HG02852 (cell line): ENCODE measurements at regions not wholly inside any gene's neighbourhood (a gene's known extent, or its start where the extent isn't known, plus 50 kb on each side); places are given as distances from the start of the nearest gene placed in this dataset.

Experiments used
- ATAC-seq: cut with Tn5 transposase; IDR thresholded peaks from one replicate; pipeline ENCODE4 v1.9.1; 2021; ENCODE audit warnings: mild to moderate bottlenecking, moderate library complexity; ENCODE audit not compliant: unreplicated experiment

DNA sequence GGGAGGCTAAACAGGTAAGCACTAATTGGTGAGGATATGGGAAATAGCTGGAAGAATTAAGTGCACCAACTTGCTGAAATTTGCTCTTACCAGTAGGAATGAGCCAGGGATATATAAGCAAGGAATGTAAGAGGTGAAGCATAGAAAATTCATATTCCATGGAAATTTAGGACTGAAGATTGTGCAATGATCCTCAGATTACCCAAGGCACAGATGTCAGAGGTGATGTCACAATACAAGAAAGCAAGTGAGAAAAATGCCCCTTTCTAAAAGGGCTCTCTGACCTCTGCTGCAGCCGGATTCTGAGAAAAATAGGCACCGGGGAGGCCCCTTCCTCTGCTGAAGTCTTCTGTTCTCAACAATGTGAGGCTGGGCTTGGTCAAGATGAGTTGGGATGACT is 112.3 kb upstream of the ZNF678 start:
- no peak for ATAC-seq

DNA sequence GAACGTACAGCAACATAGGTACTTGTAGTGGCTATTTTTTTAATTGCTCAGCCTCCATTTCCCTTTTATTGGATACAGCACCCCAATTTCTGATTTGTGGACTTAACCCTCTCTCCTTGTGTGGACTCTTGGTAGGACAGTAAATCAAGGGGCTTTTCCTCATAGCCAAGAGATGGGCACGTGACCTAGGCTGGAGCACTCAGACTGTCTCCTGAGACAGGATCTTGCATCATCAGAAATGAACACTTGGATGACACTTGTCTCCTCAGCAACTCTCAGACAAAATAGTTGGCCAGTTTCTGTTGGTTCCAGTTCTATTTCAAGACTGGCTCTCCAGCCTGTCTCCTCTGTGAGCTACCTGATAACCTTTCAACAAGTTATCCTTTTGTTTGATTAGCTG is 112.9 kb upstream of the ZNF678 start:
- no peak for ATAC-seq

DNA sequence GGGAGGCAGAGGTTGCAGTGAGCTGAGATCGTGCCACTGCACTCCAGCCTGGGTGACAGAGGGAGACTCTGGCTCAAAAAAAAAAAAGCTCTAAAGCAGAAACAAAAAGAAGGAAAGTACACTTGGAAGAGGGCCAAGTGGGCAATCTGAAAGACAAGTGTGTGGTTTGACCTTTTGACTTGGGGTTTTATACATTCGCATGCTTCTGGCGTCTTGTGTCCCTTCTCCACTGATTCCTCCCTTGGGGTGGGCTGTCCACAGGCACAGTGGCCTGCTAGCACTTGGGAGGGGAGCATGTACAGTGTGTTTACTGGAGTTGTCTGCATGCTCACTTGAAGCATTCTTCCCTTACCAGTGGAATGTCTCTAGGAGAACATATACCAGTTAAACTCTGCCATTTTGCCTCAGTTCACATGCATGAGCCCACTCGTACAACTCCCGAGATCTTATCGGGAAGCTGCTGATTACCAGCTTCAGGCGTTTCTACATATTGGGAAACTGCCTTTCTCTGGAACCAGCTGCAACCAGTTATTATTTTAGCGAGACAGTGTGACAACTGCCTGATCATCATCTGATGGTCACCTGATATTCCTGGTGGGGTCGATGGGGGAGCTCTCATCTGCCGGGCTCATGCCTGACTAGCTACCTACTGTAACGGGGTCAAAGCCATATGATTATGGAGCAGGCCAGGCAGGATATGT is 113.5 kb upstream of the ZNF678 start:
- no peak for ATAC-seq

DNA sequence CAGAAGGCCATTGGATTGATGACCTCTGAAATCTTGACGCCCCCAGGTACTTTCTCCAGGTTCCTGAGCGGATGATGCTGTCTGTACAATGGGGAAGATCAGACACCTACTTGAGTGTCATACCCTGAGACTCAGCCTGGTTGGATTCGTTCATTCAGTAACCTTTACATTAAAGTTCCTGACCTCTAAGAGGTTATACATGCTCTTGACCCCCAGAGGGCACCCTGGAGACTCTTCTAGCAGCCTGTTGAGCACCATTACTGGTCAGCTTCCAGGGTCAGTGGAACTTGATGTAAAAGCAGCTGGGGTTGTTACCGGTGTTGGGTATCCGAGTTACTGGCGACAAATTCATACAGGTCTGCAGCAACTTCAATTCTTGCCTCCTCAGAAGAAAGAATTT is 114.3 kb upstream of the ZNF678 start:
- peak; percentile 48 for ATAC-seq

- no peak for ATAC-seq
Observed at GRCh38 chr1:227447531-227447990, 115.8 kb upstream of the ZNF678 start.

GRCh38 chr1:227445746-227446145 is 117.6 kb upstream of the ZNF678 start:
- no peak for ATAC-seq

DNA sequence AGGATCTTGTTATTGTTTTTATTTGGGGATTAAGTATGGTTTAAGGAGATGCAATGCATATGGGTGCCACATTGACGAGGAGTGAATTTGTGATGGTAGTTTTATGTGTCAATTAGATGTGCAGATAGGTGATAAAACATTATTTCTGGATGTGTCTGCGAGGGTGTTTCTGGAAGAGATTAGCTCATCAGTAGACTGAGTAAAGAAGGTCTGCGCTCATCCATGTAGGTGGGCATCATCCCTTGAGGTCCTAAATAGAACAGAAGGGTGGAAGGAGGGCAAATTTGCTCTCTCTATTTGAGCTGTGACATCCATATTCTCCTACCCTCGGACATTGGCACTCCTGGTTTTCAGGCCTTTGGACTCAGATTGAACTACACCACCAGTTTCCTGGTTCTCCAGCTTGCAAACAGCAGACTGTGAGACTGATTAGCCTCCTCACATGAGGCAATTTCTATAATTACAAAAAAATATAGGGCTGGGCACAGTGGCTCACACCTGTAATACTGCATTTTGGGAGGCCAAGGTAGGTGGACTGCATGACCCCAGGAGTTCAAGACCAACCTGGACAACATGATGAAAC is 118.2 kb upstream of the ZNF678 start:
- ATAC-seq = no peak

DNA sequence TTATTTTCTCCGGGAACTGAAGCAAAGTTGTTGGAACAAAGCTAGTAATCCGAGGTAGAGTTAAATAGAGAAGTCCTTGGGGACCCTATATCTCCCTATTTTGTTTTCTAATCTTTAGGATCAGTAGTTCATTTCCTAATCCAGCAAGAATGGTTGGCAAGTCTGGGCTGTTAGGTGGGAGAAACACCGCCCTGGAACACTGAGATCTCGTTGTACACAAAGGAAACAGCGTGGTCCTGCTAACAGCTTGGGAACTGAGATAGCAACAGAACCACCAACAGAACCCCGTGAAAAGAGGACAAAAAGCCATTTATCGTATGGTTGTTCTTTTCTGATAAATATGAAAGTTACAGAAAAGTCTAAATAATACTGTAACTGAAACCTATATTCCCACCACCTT is 121.9 kb upstream of the CDC42BPA start:
- ATAC-seq = no peak

- no peak for ATAC-seq
Observed at GRCh38 chr1:227437495-227438008, 119.3 kb upstream of the CDC42BPA start.

- no peak for ATAC-seq
Observed at GRCh38 chr1:227434808-227435444, 116.6 kb upstream of the CDC42BPA start.

DNA sequence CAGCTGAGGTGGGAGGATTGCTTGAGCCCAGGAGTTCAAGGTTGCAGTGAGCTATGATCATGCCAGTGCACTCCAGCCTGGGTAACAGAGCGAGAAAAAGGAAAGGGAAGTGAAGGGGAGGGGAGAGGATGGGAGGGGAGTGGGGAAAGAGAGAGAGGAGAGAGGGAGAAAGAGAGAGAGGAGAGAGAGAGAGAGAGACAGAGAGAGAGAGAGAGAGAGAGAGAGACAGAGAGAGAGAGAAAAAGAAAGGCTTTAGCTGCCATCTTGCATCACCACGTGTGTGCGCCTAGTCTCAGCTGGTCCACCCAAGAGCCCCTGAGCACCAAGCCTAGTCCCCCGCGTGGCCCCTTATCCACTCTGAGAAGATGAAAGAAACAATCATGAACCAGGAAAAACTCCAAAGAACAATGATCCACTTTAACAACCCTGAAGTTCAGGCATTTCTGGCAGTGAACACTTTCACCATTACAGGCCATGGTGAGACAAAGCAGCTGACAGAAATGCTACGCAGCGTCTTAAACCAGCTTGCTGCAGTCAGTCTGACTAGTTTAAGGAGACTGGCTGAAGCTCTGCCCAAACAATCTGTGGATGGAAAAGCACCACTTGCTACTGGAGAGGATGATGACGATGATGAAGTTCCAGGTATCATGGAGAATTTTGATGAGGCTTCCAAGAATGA is 115.5 kb upstream of the CDC42BPA start:
- no peak for ATAC-seq

- ATAC-seq = no peak
Observed at GRCh38 chr1:227432981-227433380, 114.7 kb upstream of the CDC42BPA start.

DNA sequence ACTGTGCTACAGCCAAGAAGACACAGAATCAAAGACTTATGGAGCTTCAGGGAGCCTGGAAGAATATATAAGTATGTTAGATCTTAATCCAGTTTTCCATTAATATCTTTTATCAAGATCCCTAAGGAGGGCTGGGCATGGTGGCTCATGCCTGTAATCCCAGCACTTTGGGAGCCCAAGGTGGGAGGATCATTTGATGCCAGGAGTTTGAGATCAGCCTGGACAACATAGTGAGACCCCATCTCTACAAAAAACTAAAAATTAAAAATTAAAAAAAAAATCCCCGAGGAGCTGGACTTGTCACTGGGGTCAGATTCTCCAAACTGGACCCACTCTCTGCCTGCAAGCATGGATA is 113.9 kb upstream of the CDC42BPA start:
- ATAC-seq = no peak

- no peak for ATAC-seq
Observed at GRCh38 chr1:227429447-227430359, 111.4 kb upstream of the CDC42BPA start.

DNA sequence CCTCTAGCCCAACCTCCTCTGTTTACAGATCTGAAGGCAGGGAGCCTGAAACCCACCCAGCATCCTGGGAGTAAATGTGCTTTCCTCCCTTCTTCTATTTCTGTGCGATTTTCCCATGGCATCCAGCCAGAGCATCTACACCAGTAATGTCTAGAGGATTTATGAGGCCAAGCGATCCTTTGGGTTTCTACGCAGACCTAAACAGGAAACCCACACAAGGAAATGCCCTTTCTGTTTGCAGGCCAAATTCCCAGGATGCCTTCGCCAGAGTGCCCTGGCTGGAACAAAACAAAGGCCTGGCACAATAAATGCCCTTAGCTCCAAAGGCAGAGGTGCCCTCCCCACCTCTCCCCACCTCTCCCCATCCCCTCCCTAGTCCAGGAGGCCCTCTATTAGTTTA is 110.5 kb upstream of the CDC42BPA start:
- no peak for ATAC-seq

- no peak for ATAC-seq
Observed at GRCh38 chr1:227427411-227427810, 109.1 kb upstream of the CDC42BPA start.

DNA sequence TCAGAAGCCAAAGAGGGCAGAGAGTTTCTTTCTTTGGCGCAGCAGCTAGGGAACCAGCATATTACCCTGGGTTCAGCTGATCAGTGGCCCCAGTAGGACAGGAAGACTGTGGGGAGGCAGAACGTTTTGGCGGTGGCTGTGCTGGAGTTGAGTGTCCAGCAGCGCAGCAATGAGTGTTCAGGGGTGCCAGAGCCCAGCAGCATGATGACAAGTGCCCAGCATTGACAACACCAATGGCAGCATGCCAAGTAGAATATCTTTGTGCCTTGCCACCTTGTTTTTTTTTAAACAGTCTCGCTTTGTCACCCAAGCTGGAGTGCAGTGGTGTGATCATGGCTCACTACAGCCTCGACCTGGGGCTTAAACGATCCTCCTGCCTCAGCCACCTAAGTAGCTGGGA is 106.7 kb upstream of the CDC42BPA start:
- no peak for ATAC-seq

DNA sequence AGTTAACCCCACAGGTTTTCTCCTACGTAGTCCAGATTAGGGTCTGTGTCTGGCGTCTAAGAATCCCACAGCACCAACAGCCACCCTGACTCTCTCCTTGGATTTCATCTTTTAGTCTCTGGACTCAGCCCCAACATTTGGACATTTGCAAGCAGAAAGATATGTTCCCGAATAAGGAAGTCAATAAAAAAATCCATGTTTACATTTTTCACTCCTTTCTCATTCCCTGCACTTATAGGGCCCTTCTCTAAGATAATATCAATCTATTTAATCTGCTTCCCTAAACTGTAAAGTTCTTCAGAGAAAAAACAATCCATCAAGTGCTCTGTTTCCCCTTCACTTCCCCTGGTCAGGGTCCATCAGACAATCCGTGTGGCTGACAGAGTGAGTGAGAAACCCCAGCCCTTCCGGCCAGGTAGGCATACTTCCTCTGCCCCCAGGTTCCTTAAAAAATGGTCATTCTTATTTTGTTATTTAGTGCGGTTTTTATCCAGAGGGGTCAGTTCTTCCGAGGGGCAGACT is 105.9 kb upstream of the CDC42BPA start:
- no peak for ATAC-seq

DNA sequence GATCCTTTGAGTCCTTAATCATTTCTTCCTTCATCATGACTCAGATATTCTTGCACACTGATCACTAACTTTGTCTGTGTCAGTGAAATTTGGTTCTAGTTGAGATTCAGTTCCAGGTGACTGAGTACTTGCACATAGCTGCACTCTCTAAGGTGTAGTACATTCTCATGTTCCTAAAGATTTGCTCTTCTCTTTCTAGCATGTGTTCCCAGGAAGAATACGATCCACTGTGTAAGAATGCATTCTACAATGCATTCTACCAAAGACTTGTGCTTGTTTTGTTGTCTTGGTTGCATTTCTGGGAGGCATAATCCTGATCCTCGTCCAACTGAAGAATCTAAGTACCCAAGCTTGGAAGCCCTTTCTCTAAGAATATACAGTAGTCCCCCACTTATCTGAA is 104.3 kb upstream of the CDC42BPA start:
- no peak for ATAC-seq

- ATAC-seq = no peak
Observed at GRCh38 chr1:227420147-227420546, 101.9 kb upstream of the CDC42BPA start.
